NCI-H510A treated with DMSO at 0.1 percent for 48 hours (cell line): ENCODE measurements at regions not wholly inside any gene's neighbourhood (a gene's known extent, or its start where the extent isn't known, plus 50 kb on each side); places are given as distances from the start of the nearest gene placed in this dataset.

Experiments used
- DNase-seq: peaks from one replicate; lab custom pipeline; 2025; lab: John Stamatoyannopoulos, UW

DNA sequence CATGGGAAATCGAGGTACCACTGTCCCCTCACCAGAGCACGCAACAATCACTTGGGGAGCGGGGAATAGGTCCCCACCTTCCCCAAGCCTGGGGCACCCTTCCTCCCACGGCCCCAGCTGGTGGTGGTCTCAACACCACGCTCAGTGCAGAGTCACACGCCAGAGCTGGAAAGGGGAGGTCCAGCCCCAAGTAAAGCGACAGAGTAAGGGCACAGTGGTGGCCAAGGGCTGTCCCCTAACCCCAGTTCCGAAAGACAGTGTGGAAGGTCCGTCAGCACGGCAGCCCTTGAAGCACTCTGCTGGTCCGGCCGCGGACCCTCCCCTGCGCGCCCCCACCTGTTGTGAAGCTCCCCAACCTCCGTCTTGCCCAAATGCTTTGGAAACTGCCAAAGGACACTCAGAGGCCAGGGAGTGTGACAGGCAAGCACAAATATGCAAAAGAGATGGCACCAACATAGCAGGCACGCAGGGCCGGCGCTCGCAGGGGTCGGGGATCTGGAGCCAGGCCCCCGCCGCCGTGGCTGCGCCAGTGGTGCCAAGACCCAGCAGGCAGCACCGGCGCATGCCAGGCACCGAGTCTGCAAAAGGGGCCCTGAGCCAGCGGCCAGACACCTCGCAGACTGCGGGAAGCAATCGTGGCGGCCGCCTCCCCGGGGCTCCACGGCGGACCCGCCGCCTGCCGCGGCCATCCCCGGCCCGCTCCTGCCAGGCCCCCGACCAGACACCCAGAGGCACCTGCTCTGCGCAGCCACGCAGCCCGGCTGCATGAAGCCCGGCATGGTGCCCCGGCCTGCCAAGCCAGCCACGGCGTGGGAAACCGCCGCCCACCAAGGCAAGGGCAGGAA lies 51.6 kb upstream of the SRRM3 start:
- DNase-seq, result no peak
